AG09309 (cell line): ENCODE measurements at regions not wholly inside any gene's neighbourhood (a gene's known extent, or its start where the extent isn't known, plus 50 kb on each side); places are given as distances from the start of the nearest gene placed in this dataset.

Experiments
- DNase-seq: peaks from one replicate; pipeline ENCODE4 v3.0.0-alpha.2; 2010; ENCODE audit warnings: low read depth
- H3K4me3 ChIP-seq: 2 replicates; pipeline ENCODE4 v1.5.1; 2011; ENCODE audit warnings: mild to moderate bottlenecking, low read depth, low read length, moderate library complexity; ENCODE audit not compliant: control insufficient read depth
- TF ChIP-seq, protein P1 (sequence below): IDR thresholded peaks from 2 replicates; pipeline ENCODE4 v1.5.1; 2011; ENCODE audit warnings: mild to moderate bottlenecking, low read depth, low read length, inconsistent platforms; ENCODE audit not compliant: insufficient read depth, control insufficient read depth; ENCODE audit errors: missing control alignments

GRCh38 chr2:37848451-37848850 is 76.6 kb upstream of the RMDN2 start:
- TF ChIP-seq, protein P1, sequence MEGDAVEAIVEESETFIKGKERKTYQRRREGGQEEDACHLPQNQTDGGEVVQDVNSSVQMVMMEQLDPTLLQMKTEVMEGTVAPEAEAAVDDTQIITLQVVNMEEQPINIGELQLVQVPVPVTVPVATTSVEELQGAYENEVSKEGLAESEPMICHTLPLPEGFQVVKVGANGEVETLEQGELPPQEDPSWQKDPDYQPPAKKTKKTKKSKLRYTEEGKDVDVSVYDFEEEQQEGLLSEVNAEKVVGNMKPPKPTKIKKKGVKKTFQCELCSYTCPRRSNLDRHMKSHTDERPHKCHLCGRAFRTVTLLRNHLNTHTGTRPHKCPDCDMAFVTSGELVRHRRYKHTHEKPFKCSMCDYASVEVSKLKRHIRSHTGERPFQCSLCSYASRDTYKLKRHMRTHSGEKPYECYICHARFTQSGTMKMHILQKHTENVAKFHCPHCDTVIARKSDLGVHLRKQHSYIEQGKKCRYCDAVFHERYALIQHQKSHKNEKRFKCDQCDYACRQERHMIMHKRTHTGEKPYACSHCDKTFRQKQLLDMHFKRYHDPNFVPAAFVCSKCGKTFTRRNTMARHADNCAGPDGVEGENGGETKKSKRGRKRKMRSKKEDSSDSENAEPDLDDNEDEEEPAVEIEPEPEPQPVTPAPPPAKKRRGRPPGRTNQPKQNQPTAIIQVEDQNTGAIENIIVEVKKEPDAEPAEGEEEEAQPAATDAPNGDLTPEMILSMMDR = no peak
- no peak overlapping the region for H3K4me3 ChIP-seq
- no peak for DNase-seq

DNA sequence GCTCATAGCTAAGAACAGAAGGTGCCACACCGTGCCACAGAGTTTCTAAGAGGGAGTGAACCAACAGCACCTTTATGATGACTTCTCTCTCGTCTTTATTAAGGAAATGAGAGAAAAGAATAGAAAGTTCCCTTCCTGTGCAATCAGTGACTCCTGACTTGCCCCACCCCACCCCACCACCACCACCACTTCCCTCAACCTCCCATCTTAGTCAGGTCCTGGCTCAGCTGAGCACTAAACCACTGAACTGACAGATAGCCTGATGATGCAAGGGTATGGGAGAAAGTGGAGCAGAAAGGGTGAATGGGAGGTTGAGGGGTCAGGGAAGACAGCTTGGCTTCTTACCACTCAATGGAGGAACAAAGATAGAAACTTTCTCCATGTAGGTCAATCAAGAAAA is 75.2 kb upstream of the RMDN2 start:
- H3K4me3 ChIP-seq = no peak overlapping the region
- no peak for DNase-seq
- TF ChIP-seq, protein P1 = no peak

DNA sequence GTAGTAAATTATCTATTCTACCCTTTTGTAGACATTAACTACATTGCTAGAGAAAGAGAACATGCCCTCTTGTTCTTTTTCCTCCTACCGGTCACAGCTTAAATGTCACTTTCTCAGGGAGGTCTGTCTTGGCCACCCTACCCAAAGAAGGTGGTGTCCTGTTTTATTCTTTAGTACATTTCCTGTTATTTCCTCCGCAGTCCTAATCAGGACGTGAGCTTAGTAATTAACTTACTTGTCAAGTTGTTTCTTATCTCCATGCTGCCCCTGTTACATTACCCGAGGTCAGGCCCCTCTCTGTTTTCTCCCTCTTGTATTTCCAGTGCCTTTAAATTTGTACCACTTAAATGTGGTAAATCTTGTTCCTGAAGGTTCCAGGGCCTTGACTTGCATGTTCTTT is 73.7 kb upstream of the RMDN2 start:
- DNase-seq = no peak
- TF ChIP-seq, protein P1 = no peak
- H3K4me3 ChIP-seq = no peak overlapping the region

DNA sequence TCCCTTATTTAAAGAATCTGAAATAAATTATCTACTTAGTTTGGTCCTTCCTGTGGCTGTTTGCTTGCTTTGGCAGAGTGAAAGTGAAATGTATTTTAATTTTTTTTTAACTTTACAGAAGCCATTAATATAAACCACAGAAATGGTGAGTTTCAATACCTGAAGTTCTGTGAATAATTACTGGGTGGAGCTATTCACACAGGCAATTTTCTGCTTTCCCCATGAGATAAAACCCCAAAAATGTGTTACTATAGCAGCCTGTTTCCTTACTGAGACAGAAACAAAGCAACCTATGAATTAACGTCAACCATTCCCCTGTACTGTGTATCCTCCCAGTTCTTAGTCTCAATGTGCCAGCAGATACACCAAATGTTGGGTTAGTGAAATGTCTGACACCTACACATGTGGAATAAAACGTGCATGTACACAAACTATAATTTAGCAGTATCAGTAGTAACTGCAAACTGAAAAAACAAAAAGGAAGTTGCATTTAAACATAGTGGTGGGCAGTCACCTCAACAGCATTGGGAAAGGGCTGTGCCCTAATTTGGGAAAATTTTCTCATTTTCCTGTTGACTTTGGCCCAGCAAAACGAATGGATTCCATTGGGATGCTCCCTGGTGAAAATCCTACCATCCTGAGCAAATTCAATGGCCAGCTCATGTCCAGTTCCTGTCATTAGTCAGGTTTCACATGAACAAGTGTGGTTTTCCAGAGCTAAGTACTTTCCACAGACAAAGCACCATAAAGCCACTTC is 73.1 kb upstream of the RMDN2 start:
- DNase-seq = no peak
- TF ChIP-seq, protein P1 = no peak
- H3K4me3 ChIP-seq = no peak overlapping the region

GRCh38 chr2:37852585-37853014 is 72.5 kb upstream of the RMDN2 start:
- DNase-seq = no peak
- TF ChIP-seq, protein P1 = no peak
- no peak overlapping the region for H3K4me3 ChIP-seq

DNA sequence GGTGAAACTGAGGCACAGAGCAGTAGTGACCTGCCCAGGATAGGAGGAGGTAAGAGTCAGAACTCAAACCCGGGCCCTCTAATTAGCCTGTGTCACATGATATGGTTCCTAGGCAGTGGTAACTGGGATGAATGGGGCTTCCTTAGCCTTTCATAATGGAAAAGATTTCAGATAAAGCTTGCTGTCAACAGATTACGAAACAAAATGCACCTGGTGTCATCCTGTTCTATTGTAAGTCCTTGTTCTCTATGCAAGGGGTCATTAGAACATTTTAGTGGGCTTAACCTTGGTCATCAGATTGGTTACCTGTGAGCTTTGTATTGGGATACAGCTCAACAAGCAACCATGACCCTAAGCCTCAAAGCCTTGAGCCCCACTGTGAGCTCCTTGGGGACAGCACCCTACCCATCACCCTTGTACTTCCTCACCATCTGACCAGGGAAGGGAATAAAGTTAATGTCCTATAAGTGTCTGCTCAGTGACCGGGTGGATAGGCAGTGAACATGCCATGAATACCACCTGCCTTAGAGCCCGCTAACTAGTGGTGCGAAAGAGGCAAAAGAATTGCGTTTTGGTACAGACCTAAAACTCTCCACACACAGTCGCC is 70.3 kb upstream of the RMDN2 start:
- TF ChIP-seq, protein P1 = no peak
- H3K4me3 ChIP-seq = no peak overlapping the region
- DNase-seq = no peak
